ENCODE measurements at regions not wholly inside any gene's neighbourhood (a gene's known extent, or its start where the extent isn't known, plus 50 kb on each side); places are given as distances from the start of the nearest gene placed in this dataset.

GRCh38 chr13:73765651-73766384, 368.4 kb downstream of the KLF12 start:
- TF ChIP-seq CTCF (IDR thresholded peaks at IDR 0.05) (no peak), POLR2A (IDR thresholded peaks at IDR 0.05) (no peak)
- no peaks in the 10 kb centered on the region for H3K27me3 ChIP-seq
- intact Hi-C loops (cut with DNase I) = no loop called here
- peaks cover 0 to 17% of the 10 kb centered on the region in 2 donors for H3K4me1 ChIP-seq (replicated peaks in 1 of 2)
- H3K36me3 ChIP-seq (replicated peaks in 1 of 2) = no peaks in the 10 kb centered on the region
- DNase-seq = peak; percentile 47 to 85 (median 55)
- no peaks in the 10 kb centered on the region for H3K9me3 ChIP-seq (replicated peaks in 1 of 3)
- H3K4me3 ChIP-seq = peak overlapping the region in 1 of 4 donors; percentile 17
- peak overlapping the region in 2 of 5 donors; percentile 47 to 72 for H3K27ac ChIP-seq
- 44 to 50% (median 46%) methylated on average over 12 of the region's 12 CpGs for WGBS, 4 donors

- no peak overlapping the region for H3K27ac ChIP-seq
These were observed 374.8 kb downstream of the KLF12 start for GRCh38 chr13:73759434-73759833.

DNA sequence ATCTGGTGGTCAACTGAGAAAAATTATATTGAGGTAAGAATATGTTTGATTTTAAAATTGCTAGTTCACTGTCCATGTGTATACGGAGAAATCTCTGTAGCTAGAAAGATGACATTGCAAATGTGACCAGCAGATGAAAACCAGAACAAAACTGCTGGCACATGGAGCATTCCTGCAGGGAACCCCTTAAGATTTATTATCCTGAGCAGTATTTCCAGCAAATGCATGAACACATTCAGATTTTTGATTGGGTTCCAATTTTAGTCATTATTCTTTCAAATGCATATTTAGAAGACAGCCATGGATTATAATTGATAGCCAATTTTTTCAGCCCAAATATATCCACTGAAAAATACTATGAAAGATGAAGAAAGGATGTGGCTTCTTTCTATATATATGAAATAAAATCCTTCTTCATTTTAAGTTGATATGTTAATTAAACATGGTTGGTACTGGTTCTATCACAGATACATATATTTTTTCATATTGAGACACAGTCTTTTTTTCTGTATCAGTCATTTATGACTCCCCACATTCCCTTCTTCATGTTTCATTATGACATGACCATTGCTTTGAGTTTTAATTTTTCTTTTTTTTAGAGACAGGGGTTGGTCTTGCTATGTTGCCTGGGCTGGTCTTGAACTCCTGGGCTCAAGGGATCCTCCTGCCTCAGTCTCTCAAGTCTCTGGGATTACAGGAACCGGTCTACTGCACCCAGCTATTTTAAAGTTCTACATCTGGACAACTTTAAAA, 376.5 kb downstream of the KLF12 start:
- Histone ChIP-seq H3K27ac (no peak overlapping the region), H3K36me3 (replicated peaks in 1 of 2) (no peaks in the 10 kb centered on the region), H3K4me3 (no peak overlapping the region), H3K4me1 (replicated peaks in 1 of 2) (peaks cover 0 to 10% of the 10 kb centered on the region in 2 donors), H3K27me3 (no peaks in the 10 kb centered on the region), H3K9me3 (replicated peaks in 1 of 3) (no peaks in the 10 kb centered on the region)
- DNase-seq = no peak
- 54 to 88% (median 83%) methylated on average over 2 of the region's 2 CpGs for WGBS, 4 donors
- no peak for TF ChIP-seq POLR2A (IDR thresholded peaks at IDR 0.05)
- no peak for TF ChIP-seq CTCF (IDR thresholded peaks at IDR 0.05)
- intact Hi-C loops (cut with DNase I) = loop anchor here in 1 of 2 donors (10.0 kb wide), 1 partner anchor 1467 kb away; no protein-coding TSS in a partner anchor

More at GRCh38 chr13:73759434-73759833, 374.8 kb downstream of the KLF12 start:
- Histone ChIP-seq H3K4me1 (replicated peaks in 1 of 2) (peaks cover 0 to 10% of the 10 kb centered on the region in 2 donors), H3K27me3 (no peaks in the 10 kb centered on the region), H3K4me3 (no peak overlapping the region), H3K9me3 (replicated peaks in 1 of 3) (no peaks in the 10 kb centered on the region), H3K36me3 (replicated peaks in 1 of 2) (no peaks in the 10 kb centered on the region)
- intact Hi-C loops (cut with DNase I) = loop anchor here in 1 of 2 donors (10.0 kb wide), 1 partner anchor 1465 kb away; no protein-coding TSS in a partner anchor
- DNase-seq = no peak
- 89 to 90% (median 90%) methylated on average over 5 of the region's 5 CpGs for WGBS, 4 donors
- no peak for TF ChIP-seq CTCF (IDR thresholded peaks at IDR 0.05)
- TF ChIP-seq POLR2A (IDR thresholded peaks at IDR 0.05) = no peak

DNA sequence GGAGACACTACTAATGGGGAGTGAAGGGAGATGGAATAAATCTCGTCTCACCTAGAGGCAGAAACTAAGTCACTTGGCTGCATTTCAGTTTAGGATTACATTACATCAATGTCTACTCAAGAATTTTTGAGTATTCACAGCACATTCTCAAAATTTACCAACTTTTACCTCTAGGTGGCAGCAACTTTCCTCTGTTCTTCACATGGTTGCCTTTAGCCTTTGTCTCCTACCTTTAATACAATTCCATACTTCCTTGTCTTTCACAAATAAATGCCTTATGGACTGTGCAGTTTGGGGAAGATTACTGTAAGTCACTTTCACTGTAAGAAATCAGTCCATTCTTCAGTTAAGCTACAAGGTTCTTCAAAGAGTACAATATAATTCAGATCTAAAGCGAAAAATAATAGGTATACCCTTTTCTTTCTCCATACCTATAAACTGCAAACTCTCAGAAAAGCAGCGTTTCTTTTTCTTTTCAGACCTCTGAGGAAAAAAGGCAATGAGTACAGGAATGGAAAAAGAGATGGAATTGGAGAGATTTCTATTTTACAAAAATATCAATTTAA, 379.4 kb downstream of the KLF12 start:
- peaks cover 0 to 10% of the 10 kb centered on the region in 2 donors for H3K4me1 ChIP-seq (replicated peaks in 1 of 2)
- peak in 3 of 7 donors; percentile 26 to 40 (median 29) for DNase-seq
- no peaks in the 10 kb centered on the region for H3K9me3 ChIP-seq (replicated peaks in 1 of 3)
- no peak overlapping the region for H3K27ac ChIP-seq
- no peak overlapping the region for H3K4me3 ChIP-seq
- no peaks in the 10 kb centered on the region for H3K27me3 ChIP-seq
- 53 to 57% (median 55%) methylated on average over 3 of the region's 3 CpGs for WGBS, 4 donors
- no peaks in the 10 kb centered on the region for H3K36me3 ChIP-seq (replicated peaks in 1 of 2)
- intact Hi-C loops (cut with DNase I) = loop anchor here in 1 of 2 donors (10.0 kb wide), 1 partner anchor 1470 kb away; no protein-coding TSS in a partner anchor
- no peak for TF ChIP-seq POLR2A (IDR thresholded peaks at IDR 0.05)
- peak; percentile 45 to 73 (median 62) for TF ChIP-seq CTCF (IDR thresholded peaks at IDR 0.05)
